ENCODE measurements at regions not wholly inside any gene's neighbourhood (a gene's known extent, or its start where the extent isn't known, plus 50 kb on each side); places are given as distances from the start of the nearest gene placed in this dataset.

GRCh38 chr12:115324949-115325593 is 641.1 kb upstream of the TBX3 start:
- H3K79me2 ChIP-seq (ENCODE audit: control insufficient read depth, insufficient read depth, low read length): no peaks in the 10 kb centered on the region
- ChIA-PET POLR2A (interaction anchor here (0.7 kb wide), 1 partner anchor 512 kb away, joined by 3 read pairs; no protein-coding TSS in a partner anchor), CTCF (ENCODE audit: low intra/inter-chr PET ratio) (no interaction called here)
- FAIRE-seq (no peak), ATAC-seq (no peak), DNase-seq (ENCODE audit: extremely low read depth in 1 of 4, low spot score in 3 of 4) (no peak)
- H4K20me1 ChIP-seq (replicated peaks; ENCODE audit: control insufficient read depth, insufficient read depth, low read length): no peaks in the 10 kb centered on the region
- peaks cover 0 to 6% of the 10 kb centered on the region in 2 experiments; a peak in 1 of 5 replicates for H3K27me3 ChIP-seq (ENCODE audit: control insufficient read depth in 2 of 2, insufficient read depth in 2 of 2, low read length in 2 of 2)
- H3K36me3 ChIP-seq (ENCODE audit: control insufficient read depth, insufficient read depth, low read length): no peaks in the 10 kb centered on the region
- no peak overlapping the region for H3K4me2 ChIP-seq (ENCODE audit: insufficient read depth, low read length)
- H2AFZ ChIP-seq (ENCODE audit: low read depth, low read length): no peak overlapping the region
- no TSS peak for BruUV-seq (replicated peaks)
- no peaks in the 10 kb centered on the region for H3K9me1 ChIP-seq (ENCODE audit: control insufficient read depth, insufficient read depth, low read length)
- in situ Hi-C loops (cut with MboI) (no loop called here), intact Hi-C loops (cut with micrococcal nuclease) (no loop called here)
- H3K9ac ChIP-seq (ENCODE audit: insufficient read depth in 1 of 2, low read depth in 2 of 2, low read length in 2 of 2): no peak overlapping the region
- TF ChIP-seq KDM5B (IDR thresholded peaks at IDR 0.05; ENCODE audit: insufficient replicate concordance, low read depth, low read length) (no peak), CEBPG (CRISPR knock-in tag; IDR thresholded peaks at IDR 0.05) (no peak), CEBPG (tag; conservative IDR thresholded peaks at IDR 0.05 in 1 of 2, IDR thresholded peaks at IDR 0.05 in 1 of 2) (no peak), AFF1 (IDR thresholded peaks at IDR 0.05; ENCODE audit: low read depth in 1 of 2, partially characterized antibody in 2 of 2) (no peak), FOXP4 (CRISPR knock-in tag; IDR thresholded peaks at IDR 0.05; ENCODE audit: borderline replicate concordance) (no peak), SMAD2 (IDR thresholded peaks at IDR 0.05; ENCODE audit: low read depth, low read length) (no peak)
- H3K9me3 ChIP-seq (replicated peaks; ENCODE audit: control insufficient read depth, insufficient read depth, low read depth, low read length): no peaks in the 10 kb centered on the region
- no peak overlapping the region for H3K4me3 ChIP-seq
- no peaks in the 10 kb centered on the region; a peak in 1 of 5 replicates for H3K4me1 ChIP-seq (replicated peaks in 1 of 2; ENCODE audit: control insufficient read depth in 2 of 2, insufficient read depth in 2 of 2, low read length in 2 of 2)
- no peak overlapping the region for H3K27ac ChIP-seq (ENCODE audit: extremely low read depth, low read depth, low read length)
- 0% methylated on average over 5 of the region's 5 CpGs for WGBS (ENCODE audit: insufficient coverage, low coverage, missing lambda C conversion rate)

Measured in K562 (cell line).